GM12878 (cell line): ENCODE measurements at regions not wholly inside any gene's neighbourhood (a gene's known extent, or its start where the extent isn't known, plus 50 kb on each side); places are given as distances from the start of the nearest gene placed in this dataset.

Source experiments
- MYC ChIP-seq: IDR thresholded peaks from 2 replicates; pipeline ENCODE4 v1.6.1; 2011; ENCODE audit warnings: mild to moderate bottlenecking, low read length, moderate library complexity, inconsistent platforms; ENCODE audit not compliant: insufficient read depth, insufficient replicate concordance, insufficient read length, severe bottlenecking
- NFIC ChIP-seq: IDR thresholded peaks from 2 replicates; pipeline ENCODE4 v1.6.1; 2012; ENCODE audit warnings: low read depth, mild to moderate bottlenecking, inconsistent platforms, low read length, moderate library complexity
- POLR2AphosphoS5 ChIP-seq: IDR thresholded peaks from 2 replicates; pipeline ENCODE4 v1.6.1; 2011; ENCODE audit warnings: mild to moderate bottlenecking, low read length, inconsistent platforms
- RB1 ChIP-seq: fragments of 450-650 bp; formaldehyde crosslinking; IDR thresholded peaks from 2 replicates; pipeline ENCODE4 v1.6.1; 2017; ENCODE audit warnings: mild to moderate bottlenecking, borderline replicate concordance

GRCh38 chr3:67241084-67241483 is 243.0 kb downstream of the KBTBD8 start:
- TF ChIP-seq MYC (no peak), RB1 (no peak), POLR2AphosphoS5 (no peak), NFIC (no peak)
